ENCODE measurements at regions not wholly inside any gene's neighbourhood (a gene's known extent, or its start where the extent isn't known, plus 50 kb on each side); places are given as distances from the start of the nearest gene placed in this dataset.

GRCh38 chr16:64174327-64174726, 947.5 kb downstream of the CDH11 start:
- intact Hi-C loops (cut with DNase I) = no loop called here
- TF ChIP-seq CTCF (IDR thresholded peaks at IDR 0.05) = no peak
- H3K36me3 ChIP-seq = no peaks in the 10 kb centered on the region

GRCh38 chr16:64172652-64173051, 949.2 kb downstream of the CDH11 start:
- Histone ChIP-seq H3K4me1 (no peaks in the 10 kb centered on the region), H3K27me3 (no peaks in the 10 kb centered on the region), H3K4me3 (no peak overlapping the region), H3K9ac (ENCODE audit: low read depth in 2 of 2, low read length in 2 of 2) (no peak overlapping the region), H3K27ac (no peak overlapping the region), H3K36me3 (no peaks in the 10 kb centered on the region), H3K9me3 (no peaks in the 10 kb centered on the region)
- intact Hi-C loops (cut with DNase I) = no loop called here
- no peak for TF ChIP-seq CTCF (IDR thresholded peaks at IDR 0.05)
- no peak for DNase-seq

More at GRCh38 chr16:64174327-64174726, 947.5 kb downstream of the CDH11 start:
- no peak overlapping the region for H3K27ac ChIP-seq
- H3K9ac ChIP-seq (ENCODE audit: low read depth in 2 of 2, low read length in 2 of 2) = no peak overlapping the region
- H3K4me3 ChIP-seq = no peak overlapping the region
- no peak for DNase-seq
- H3K9me3 ChIP-seq = no peaks in the 10 kb centered on the region
- H3K4me1 ChIP-seq = no peaks in the 10 kb centered on the region
- H3K27me3 ChIP-seq = no peaks in the 10 kb centered on the region

GRCh38 chr16:64172226-64172625, 949.6 kb downstream of the CDH11 start:
- H3K9ac ChIP-seq (ENCODE audit: low read depth in 2 of 2, low read length in 2 of 2) = no peak overlapping the region
- H3K4me3 ChIP-seq = no peak overlapping the region
- H3K4me1 ChIP-seq = no peaks in the 10 kb centered on the region
- no peak for TF ChIP-seq CTCF (IDR thresholded peaks at IDR 0.05)
- H3K27ac ChIP-seq = no peak overlapping the region
- H3K27me3 ChIP-seq = no peaks in the 10 kb centered on the region
- DNase-seq = no peak
- H3K9me3 ChIP-seq = no peaks in the 10 kb centered on the region
- no peaks in the 10 kb centered on the region for H3K36me3 ChIP-seq
- intact Hi-C loops (cut with DNase I) = no loop called here

- Histone ChIP-seq H3K9me3 (no peaks in the 10 kb centered on the region), H3K27me3 (no peaks in the 10 kb centered on the region), H3K9ac (ENCODE audit: low read depth in 2 of 2, low read length in 2 of 2) (no peak overlapping the region), H3K4me3 (no peak overlapping the region), H3K4me1 (no peaks in the 10 kb centered on the region), H3K27ac (no peak overlapping the region), H3K36me3 (no peaks in the 10 kb centered on the region)
- DNase-seq = no peak
- TF ChIP-seq CTCF (IDR thresholded peaks at IDR 0.05) = no peak
- intact Hi-C loops (cut with DNase I) = no loop called here
These were observed 950.2 kb downstream of the CDH11 start for GRCh38 chr16:64171632-64172031.

GRCh38 chr16:64168371-64168770, 953.5 kb downstream of the CDH11 start:
- H3K4me1 ChIP-seq = no peaks in the 10 kb centered on the region
- no peaks in the 10 kb centered on the region for H3K9me3 ChIP-seq
- H3K27ac ChIP-seq = no peak overlapping the region
- H3K27me3 ChIP-seq = no peaks in the 10 kb centered on the region
- intact Hi-C loops (cut with DNase I) = no loop called here
- DNase-seq = no peak
- TF ChIP-seq CTCF (IDR thresholded peaks at IDR 0.05) = no peak
- H3K9ac ChIP-seq (ENCODE audit: low read depth in 2 of 2, low read length in 2 of 2) = no peak overlapping the region
- H3K4me3 ChIP-seq = no peak overlapping the region
- no peaks in the 10 kb centered on the region for H3K36me3 ChIP-seq

GRCh38 chr16:64167936-64168335, 953.9 kb downstream of the CDH11 start:
- Histone ChIP-seq H3K9ac (ENCODE audit: low read depth in 2 of 2, low read length in 2 of 2) (no peak overlapping the region), H3K4me3 (no peak overlapping the region), H3K27ac (no peak overlapping the region), H3K4me1 (no peaks in the 10 kb centered on the region), H3K9me3 (no peaks in the 10 kb centered on the region), H3K36me3 (no peaks in the 10 kb centered on the region), H3K27me3 (no peaks in the 10 kb centered on the region)
- TF ChIP-seq CTCF (IDR thresholded peaks at IDR 0.05) = no peak
- no peak for DNase-seq
- intact Hi-C loops (cut with DNase I) = no loop called here

Data from colonic mucosa (tissue), 4 donors.